H9 (cell line): ENCODE measurements at regions not wholly inside any gene's neighbourhood (a gene's known extent, or its start where the extent isn't known, plus 50 kb on each side); places are given as distances from the start of the nearest gene placed in this dataset.

Experiments
- DNase-seq: peaks from one replicate; pipeline ENCODE4 v3.0.0-alpha.2; 2017
- H2AFZ ChIP-seq: one replicate; pipeline ENCODE4 v1.6.1; 2013; ENCODE audit warnings: mild to moderate bottlenecking, low read length, control low read depth, moderate library complexity
- H2AK5ac ChIP-seq: 2 replicates; pipeline ENCODE4 v1.6.1; 2013; ENCODE audit warnings: low read length, control low read depth, mixed read lengths; ENCODE audit not compliant: insufficient read length
- H2BK120ac ChIP-seq: one replicate; pipeline ENCODE4 v1.6.1; 2013; ENCODE audit warnings: low read depth, mild to moderate bottlenecking, low read length, control low read depth, inconsistent platforms; ENCODE audit not compliant: poor library complexity, severe bottlenecking
- H2BK12ac ChIP-seq: 2 replicates; pipeline ENCODE4 v1.6.1; 2013; ENCODE audit warnings: low read length, control low read depth, mixed read lengths, low read depth; ENCODE audit not compliant: insufficient read length
- H2BK15ac ChIP-seq: 2 replicates; pipeline ENCODE4 v1.6.1; 2013; ENCODE audit warnings: low read depth, low read length, control low read depth
- H2BK20ac ChIP-seq: one replicate; pipeline ENCODE4 v1.6.1; 2013; ENCODE audit warnings: low read depth, mild to moderate bottlenecking, low read length, control low read depth, inconsistent platforms; ENCODE audit not compliant: poor library complexity, severe bottlenecking
- H2BK5ac ChIP-seq: 2 replicates; pipeline ENCODE4 v1.6.1; 2013; ENCODE audit warnings: low read length, control low read depth, mixed read lengths; ENCODE audit not compliant: insufficient read length
- H3K14ac ChIP-seq: 2 replicates; pipeline ENCODE4 v1.6.1; 2013; ENCODE audit warnings: low read length, control low read depth; ENCODE audit not compliant: insufficient read depth
- H3K18ac ChIP-seq: 2 replicates; pipeline ENCODE4 v1.6.1; 2013; ENCODE audit warnings: low read depth, mild to moderate bottlenecking, mixed read lengths, low read length, control low read depth; ENCODE audit not compliant: insufficient read length
- H3K23ac ChIP-seq: 2 replicates; pipeline ENCODE4 v1.6.1; 2013; ENCODE audit warnings: low read length, control low read depth, mixed read lengths, low read depth; ENCODE audit not compliant: insufficient read length
- H3K23me2 ChIP-seq: 2 replicates; pipeline ENCODE4 v1.6.1; 2013; ENCODE audit warnings: low read depth, mild to moderate bottlenecking, mixed read lengths, low read length, control low read depth; ENCODE audit not compliant: insufficient read length, poor library complexity, severe bottlenecking
- H3K27ac ChIP-seq: 2 replicates; pipeline ENCODE4 v1.5.1; 2013; ENCODE audit warnings: low read length, control low read depth, mixed read lengths, low read depth; ENCODE audit not compliant: insufficient read length
- H3K27me3 ChIP-seq: 2 replicates; pipeline ENCODE4 v1.6.1; 2013; ENCODE audit warnings: low read length, control low read depth, inconsistent platforms; ENCODE audit not compliant: insufficient read depth
- H3K4ac ChIP-seq: 2 replicates; pipeline ENCODE4 v1.6.1; 2013; ENCODE audit warnings: low read depth, mild to moderate bottlenecking, control low read depth, inconsistent platforms, low read length, moderate library complexity
- H3K4me1 ChIP-seq: 2 replicates; pipeline ENCODE4 v1.6.1; 2013; ENCODE audit warnings: low read length, control low read depth, inconsistent platforms; ENCODE audit not compliant: insufficient read depth
- H3K4me2 ChIP-seq: 2 replicates; pipeline ENCODE4 v1.6.1; 2013; ENCODE audit warnings: low read length, control low read depth, mixed read lengths; ENCODE audit not compliant: insufficient read length, insufficient read depth
- H3K56ac ChIP-seq: 2 replicates; pipeline ENCODE4 v1.6.1; 2013; ENCODE audit warnings: low read depth, mild to moderate bottlenecking, mixed read lengths, low read length, control low read depth; ENCODE audit not compliant: insufficient read length
- H3K79me1 ChIP-seq: 2 replicates; pipeline ENCODE4 v1.6.1; 2013; ENCODE audit warnings: low read depth, mild to moderate bottlenecking, moderate library complexity, low read length, control low read depth, inconsistent platforms; ENCODE audit not compliant: insufficient read depth, poor library complexity, severe bottlenecking
- H3K79me2 ChIP-seq: 2 replicates; pipeline ENCODE4 v1.6.1; 2013; ENCODE audit warnings: low read length, control low read depth, inconsistent platforms; ENCODE audit not compliant: insufficient read depth
- H3K9ac ChIP-seq: 2 replicates; pipeline ENCODE4 v1.6.1; 2013; ENCODE audit warnings: low read length, control low read depth, mixed read lengths; ENCODE audit not compliant: insufficient read length; ENCODE audit errors: extremely low read depth
- H3K9me3 ChIP-seq: one replicate; pipeline ENCODE4 v1.6.1; 2013; ENCODE audit warnings: low read depth, low read length, inconsistent platforms; ENCODE audit not compliant: control insufficient read depth
- H3T11ph ChIP-seq: one replicate; pipeline ENCODE4 v1.6.1; 2013; ENCODE audit warnings: mild to moderate bottlenecking, low read length, control low read depth, inconsistent platforms
- H4K20me1 ChIP-seq: one replicate; pipeline ENCODE4 v1.6.1; 2013; ENCODE audit not compliant: control insufficient read depth, insufficient read length, insufficient read depth
- H4K5ac ChIP-seq: 2 replicates; pipeline ENCODE4 v1.6.1; 2013; ENCODE audit warnings: low read depth, mild to moderate bottlenecking, mixed read lengths, low read length, control low read depth; ENCODE audit not compliant: insufficient read length
- H4K8ac ChIP-seq: replicated peaks from 2 replicates; pipeline ENCODE4 v1.6.1; 2013; ENCODE audit warnings: low read length, control low read depth, mixed read lengths, low read depth; ENCODE audit not compliant: insufficient read length
- H4K91ac ChIP-seq: 2 replicates; pipeline ENCODE4 v1.6.1; 2013; ENCODE audit warnings: low read depth, mild to moderate bottlenecking, moderate library complexity, mixed read lengths, low read length, control low read depth; ENCODE audit not compliant: insufficient read length
- H3K27ac Mint-ChIP-seq, 3 experiments: 2 replicates in 2 of 3; 3 replicates in 1 of 3; pipeline ENCODE4 v1.8.0; 2020 to 2021; ENCODE audit warnings: mixed read lengths in 3 of 3, mild to moderate bottlenecking in 1 of 3, moderate library complexity in 1 of 3
- H3K27me3 Mint-ChIP-seq: 2 replicates; pipeline ENCODE4 v1.8.0; 2021; ENCODE audit warnings: low read depth, mild to moderate bottlenecking, moderate library complexity, mixed read lengths
- H3K36me3 Mint-ChIP-seq, 3 experiments: 2 replicates in 2 of 3; 3 replicates in 1 of 3; pipeline ENCODE4 v1.8.0; 2020 to 2021; ENCODE audit warnings: low read depth in 3 of 3, mixed read lengths in 3 of 3; ENCODE audit not compliant: insufficient read depth in 1 of 3
- H3K4me1 Mint-ChIP-seq, 2 experiments: 2 replicates each; pipeline ENCODE4 v1.8.0; 2020; ENCODE audit warnings: mixed read lengths in 2 of 2
- H3K4me3 Mint-ChIP-seq, 2 experiments: 2 replicates in 1 of 2; 3 replicates in 1 of 2; pipeline ENCODE4 v1.8.0; 2020 to 2021; ENCODE audit warnings: mild to moderate bottlenecking in 2 of 2, mixed read lengths in 2 of 2, moderate library complexity in 1 of 2
- H3K9me3 Mint-ChIP-seq, 2 experiments: 2 replicates in 1 of 2; 3 replicates in 1 of 2; pipeline ENCODE4 v1.8.0; 2020; ENCODE audit warnings: mild to moderate bottlenecking in 2 of 2, mixed read lengths in 2 of 2, moderate library complexity in 1 of 2
- CTCF ChIP-seq: fragments of 200-600 bp; sonication (generic); conservative IDR thresholded peaks from 3 replicates; pipeline ENCODE4 v1.8.0; 2021; ENCODE audit warnings: antibody characterized with exemption, mild to moderate bottlenecking
- WGBS: extraction: QIAGEN DNeasy Blood & Tissue Kit; methylation state at CpG from one replicate; pipeline ENCODE4 v1.1.7; 2013; ENCODE audit warnings: missing lambda C conversion rate, low lambda C conversion rate, mixed read lengths; ENCODE audit not compliant: insufficient read length; ENCODE audit errors: extremely low coverage; 5-methylcytosine and 5-hydroxymethylcytosine counted together

- H4K91ac ChIP-seq, result no peak overlapping the region
- no peak for TF ChIP-seq CTCF
- H3K79me2 ChIP-seq, result no peaks in the 10 kb centered on the region
- no peak overlapping the region for H2BK5ac ChIP-seq
- no peak overlapping the region for H4K8ac ChIP-seq
- no peaks in the 10 kb centered on the region for H3K23me2 ChIP-seq
- H3K27me3 ChIP-seq, result no peaks in the 10 kb centered on the region
- no peak overlapping the region for H2AK5ac ChIP-seq
- H3K4me1 ChIP-seq, result no peaks in the 10 kb centered on the region; the same call in 1 of the 2 replicates
- H2BK12ac ChIP-seq, result no peak overlapping the region
- no peak overlapping the region for H3K4me3 Mint-ChIP-seq
- H3K9ac ChIP-seq, result no peak overlapping the region
- no CpG with 5 or more reads among the region's 1 CpG for WGBS
- no peak overlapping the region for H3K27ac Mint-ChIP-seq
- no peaks in the 10 kb centered on the region for H3K9me3 ChIP-seq
- no peak overlapping the region for H2AFZ ChIP-seq
- no peaks in the 10 kb centered on the region; a peak in 3 of 7 replicates for H3K36me3 Mint-ChIP-seq
- H3K27ac ChIP-seq, result no peak overlapping the region
- no peak overlapping the region for H3K56ac ChIP-seq
- peaks cover 9 to 13% of the 10 kb centered on the region in 2 experiments for H3K4me1 Mint-ChIP-seq
- no peaks in the 10 kb centered on the region for H3K79me1 ChIP-seq
- no peak overlapping the region for H3K18ac ChIP-seq
- H2BK120ac ChIP-seq, result no peak overlapping the region
- H3K4me2 ChIP-seq, result no peak overlapping the region
- no peak overlapping the region for H3K4ac ChIP-seq
- peaks cover 10% of the 10 kb centered on the region for H3K27me3 Mint-ChIP-seq
- no peak overlapping the region for H3K14ac ChIP-seq
- no peak overlapping the region for H4K5ac ChIP-seq
- peaks cover 3% of the 10 kb centered on the region in 2 experiments; a peak in 2 of 5 replicates for H3K9me3 Mint-ChIP-seq
- H3T11ph ChIP-seq, result no peak overlapping the region
- no peak for DNase-seq
- no peak overlapping the region for H2BK15ac ChIP-seq
- H2BK20ac ChIP-seq, result no peak overlapping the region
- no peaks in the 10 kb centered on the region for H4K20me1 ChIP-seq
- no peak overlapping the region for H3K23ac ChIP-seq
Observed at GRCh38 chr13:39935155-39935554, 279.7 kb downstream of the COG6 start.
